HG02798 (cell line): ENCODE measurements at regions not wholly inside any gene's neighbourhood (a gene's known extent, or its start where the extent isn't known, plus 50 kb on each side); places are given as distances from the start of the nearest gene placed in this dataset.
"Not testable (repeated sequence)": the region's sequence is repeated elsewhere in the genome, so short reads cannot be mapped to it uniquely, and the experiment has no call there.

Source experiments
- ATAC-seq: cut with Tn5 transposase; IDR thresholded peaks from one replicate; pipeline ENCODE4 v1.9.1; 2021; ENCODE audit warnings: mild to moderate bottlenecking; ENCODE audit not compliant: unreplicated experiment, poor library complexity

- ATAC-seq: no peak
Measured at GRCh38 chr7:123327661-123328060, 127.9 kb upstream of the SLC13A1 start.

- ATAC-seq: no peak
Measured at GRCh38 chr7:123324283-123324682, 124.5 kb upstream of the SLC13A1 start.

- ATAC-seq: no peak
Measured at GRCh38 chr7:123323689-123324088, 123.9 kb upstream of the SLC13A1 start.

GRCh38 chr7:123321578-123321977 lies 121.8 kb upstream of the SLC13A1 start:
- ATAC-seq: not testable (repeated sequence)

DNA sequence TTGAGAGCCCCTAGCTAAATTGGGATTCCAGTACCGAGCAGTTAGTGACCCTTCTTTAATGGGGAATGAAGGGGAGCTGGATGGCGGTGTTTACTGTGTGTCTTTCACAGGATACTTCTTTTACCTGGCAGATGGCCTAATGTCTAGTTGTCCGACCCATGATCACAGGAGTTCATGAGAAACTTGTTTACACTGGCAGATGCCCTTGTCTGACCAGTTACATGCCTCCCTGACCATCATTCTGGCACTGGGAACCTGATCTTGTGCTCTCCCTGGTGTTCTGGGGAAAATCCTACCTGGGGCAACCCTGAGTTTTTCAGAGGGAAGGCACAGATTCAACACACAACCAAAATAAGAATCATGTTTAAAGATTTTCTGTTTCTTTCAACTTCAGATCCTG lies 120.1 kb upstream of the SLC13A1 start:
- ATAC-seq: no peak

- no peak for ATAC-seq
Measured at GRCh38 chr7:123314886-123315285, 115.1 kb upstream of the SLC13A1 start.

GRCh38 chr7:123308254-123308951 lies 108.6 kb upstream of the SLC13A1 start:
- no peak for ATAC-seq

DNA sequence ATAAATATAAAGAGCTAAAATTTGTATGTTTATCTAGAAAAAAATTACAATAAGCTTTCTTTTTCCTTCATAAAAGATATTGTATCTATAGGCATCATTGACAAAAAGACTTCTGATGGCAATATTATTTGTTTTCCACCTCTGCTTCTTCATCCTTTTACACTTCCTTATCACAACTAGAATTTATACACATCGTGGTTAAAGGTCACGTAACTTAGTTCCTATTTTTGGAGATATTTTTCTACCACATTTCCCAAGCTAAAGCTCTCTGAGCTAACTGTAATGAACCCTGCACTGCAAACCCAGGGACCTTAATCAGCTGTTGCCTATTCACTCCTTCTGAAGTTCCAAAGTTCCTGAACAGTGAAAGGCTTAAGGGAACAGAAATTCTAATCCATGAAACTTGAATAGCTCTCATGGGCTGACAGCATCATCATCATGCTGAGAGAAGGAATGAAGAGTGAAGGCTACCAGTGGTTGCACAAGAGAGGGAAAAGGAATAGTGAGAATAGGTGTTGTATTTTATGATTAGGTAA lies 106.1 kb upstream of the SLC13A1 start:
- no peak for ATAC-seq

DNA sequence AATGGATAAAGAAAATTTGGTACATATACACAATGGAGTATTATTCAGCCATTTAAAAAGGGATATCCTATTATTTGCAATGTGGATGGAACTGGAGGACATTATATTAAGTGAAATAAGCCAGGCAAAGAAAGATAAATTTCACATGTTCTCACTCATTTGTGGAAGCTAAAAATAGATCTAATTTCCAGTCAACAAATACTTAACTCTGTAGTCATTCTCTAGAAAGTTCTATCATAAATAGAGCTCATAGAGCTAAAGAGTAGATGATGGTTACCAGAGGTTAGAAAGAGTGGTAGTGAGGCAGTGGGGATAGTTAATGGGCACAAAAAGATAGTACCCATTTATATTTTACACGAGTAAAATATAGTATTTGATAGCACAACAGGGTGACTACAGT lies 104.2 kb upstream of the SLC13A1 start:
- no peak for ATAC-seq

- no peak for ATAC-seq
Measured at GRCh38 chr7:123296965-123297364, 97.2 kb upstream of the SLC13A1 start.

DNA sequence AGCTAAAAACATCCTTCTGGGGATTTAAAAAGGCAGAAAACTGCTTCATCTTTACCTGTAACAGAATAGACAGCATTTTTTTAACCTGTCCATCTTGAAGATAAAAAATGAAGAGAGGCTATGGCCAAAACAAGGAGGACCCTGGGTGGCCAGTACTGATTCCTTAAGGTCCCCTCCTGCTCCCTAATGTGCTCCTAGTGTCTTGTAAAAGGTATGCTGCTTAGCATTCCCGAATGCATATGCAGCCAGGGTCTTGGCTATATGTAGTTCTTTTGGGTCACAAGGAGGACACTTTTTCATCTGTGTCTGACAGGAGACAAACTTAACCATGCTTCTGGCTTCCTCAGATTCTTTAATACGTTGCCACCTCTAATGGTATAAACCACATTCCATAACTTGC lies 93.9 kb upstream of the SLC13A1 start:
- ATAC-seq: no peak

GRCh38 chr7:123292227-123292626 lies 92.5 kb upstream of the SLC13A1 start:
- no peak for ATAC-seq

DNA sequence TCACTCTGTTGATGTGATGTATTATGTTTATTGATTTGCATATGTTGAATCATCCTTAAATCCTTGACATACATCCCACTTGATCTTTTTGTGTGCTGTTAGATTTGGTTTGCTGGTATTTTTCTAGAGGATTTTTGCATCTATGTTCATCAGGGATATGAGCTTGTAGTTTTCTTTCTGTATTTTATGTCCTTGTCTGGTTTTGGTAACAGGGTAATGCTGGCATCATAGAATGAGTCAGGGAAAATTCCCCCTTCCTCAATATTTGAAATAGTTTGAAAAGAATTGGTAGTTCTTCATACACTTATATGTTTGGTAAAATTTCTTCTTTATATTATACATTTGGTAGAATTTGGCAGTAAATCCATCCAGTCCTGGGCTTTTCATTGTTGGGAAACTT lies 89.4 kb upstream of the SLC13A1 start:
- no peak for ATAC-seq

DNA sequence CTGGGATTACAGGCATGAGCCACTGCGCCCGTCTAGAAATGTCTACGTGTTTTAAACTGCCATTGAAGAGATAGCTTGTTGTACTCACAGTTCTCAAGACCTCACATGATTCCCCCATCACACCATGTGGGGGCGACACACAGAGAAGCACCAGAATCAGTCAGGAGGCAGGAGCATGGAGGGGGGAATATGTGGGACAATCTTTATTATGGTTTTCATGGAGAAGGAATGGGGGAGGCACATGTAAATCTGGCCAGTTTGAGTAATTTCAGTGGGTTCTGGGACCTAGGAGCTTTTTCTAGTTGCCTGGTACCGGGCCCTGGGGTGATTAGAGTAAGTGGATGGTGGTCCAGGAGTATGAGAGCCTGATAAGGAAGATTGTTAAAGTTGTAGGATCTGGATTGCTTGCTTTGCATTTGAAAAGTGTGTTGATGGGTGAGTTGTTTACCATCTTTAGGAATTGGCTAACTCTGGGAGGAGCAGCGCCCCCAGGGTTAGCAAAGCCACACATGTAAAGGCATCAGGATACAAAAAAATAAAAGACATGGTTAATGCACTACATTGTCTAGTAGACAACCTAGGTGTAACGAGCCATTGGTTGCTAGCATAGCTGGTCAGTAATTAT lies 85.4 kb upstream of the SLC13A1 start:
- ATAC-seq: no peak

DNA sequence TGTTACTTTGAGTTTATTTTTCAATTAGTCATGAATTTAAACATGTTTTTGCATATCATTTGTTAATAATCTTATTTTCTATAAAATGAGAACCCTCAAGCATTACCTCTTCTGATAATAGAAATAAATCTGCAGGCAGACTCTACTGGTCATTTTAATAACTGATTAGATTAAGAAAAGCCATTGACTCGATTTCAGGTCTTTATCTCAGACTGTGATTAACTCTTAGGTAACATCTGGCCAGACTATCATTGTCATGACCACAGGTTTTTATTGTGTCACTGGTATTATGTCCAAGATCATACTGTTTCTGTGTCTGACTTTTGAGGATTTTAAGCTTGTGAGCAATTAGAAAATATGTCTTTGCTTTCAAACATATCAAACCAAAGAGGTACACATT lies 83.6 kb upstream of the SLC13A1 start:
- no peak for ATAC-seq

- no peak for ATAC-seq
Measured at GRCh38 chr7:123282181-123282580, 82.4 kb upstream of the SLC13A1 start.

GRCh38 chr7:123279949-123280348 lies 80.2 kb upstream of the SLC13A1 start:
- ATAC-seq: no peak

DNA sequence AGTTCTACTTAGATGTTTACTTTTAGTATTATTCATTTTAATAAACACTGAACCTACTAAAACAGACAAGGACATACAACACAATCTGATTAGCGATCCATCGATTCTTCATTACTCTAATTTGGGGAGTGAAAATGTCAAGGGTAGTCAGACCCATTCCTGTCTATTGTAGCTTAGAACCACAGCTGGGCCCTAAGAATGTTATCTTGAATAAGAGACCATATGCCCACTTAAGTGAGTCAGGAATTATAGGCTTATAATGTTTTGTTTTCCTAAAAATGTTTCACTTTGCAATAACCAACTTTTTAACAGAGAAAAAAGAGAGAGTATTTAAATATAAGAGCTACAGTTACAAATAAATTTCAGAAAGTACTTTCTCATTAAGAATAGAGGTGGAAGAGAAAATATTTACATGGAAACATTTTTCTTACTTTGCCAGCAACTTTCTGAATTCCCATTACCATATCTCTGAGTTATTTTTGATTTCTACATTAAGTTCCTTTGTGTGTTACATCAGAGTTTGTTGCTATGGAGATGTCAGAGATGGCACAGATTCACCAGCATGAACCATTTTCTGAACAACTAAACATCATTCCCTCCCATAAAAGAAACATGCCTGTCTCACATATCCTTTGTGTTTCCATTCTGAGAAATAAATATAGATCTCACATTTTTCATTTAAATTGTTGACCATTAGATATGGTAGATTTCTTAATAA lies 75.4 kb upstream of the SLC13A1 start:
- no peak for ATAC-seq

DNA sequence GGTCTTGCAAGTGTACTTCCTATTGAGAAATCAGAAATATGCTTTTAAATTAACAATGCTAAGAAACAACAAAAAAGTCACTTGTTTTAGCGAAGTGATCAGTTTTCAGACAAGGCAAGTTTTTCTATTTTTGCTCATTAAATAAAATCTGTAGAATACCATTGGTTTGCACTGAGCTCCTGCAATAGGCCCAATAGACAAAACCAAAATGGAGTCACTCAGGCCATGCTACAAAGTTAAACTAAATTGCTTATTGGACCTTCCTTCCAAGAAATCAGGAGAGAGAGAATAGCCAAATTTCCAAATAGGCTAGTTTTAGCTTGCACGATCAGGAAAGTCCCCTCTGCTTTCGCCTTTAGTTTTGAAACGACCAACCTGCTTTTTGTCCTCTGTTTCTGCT lies 73.4 kb upstream of the SLC13A1 start:
- ATAC-seq: no peak

DNA sequence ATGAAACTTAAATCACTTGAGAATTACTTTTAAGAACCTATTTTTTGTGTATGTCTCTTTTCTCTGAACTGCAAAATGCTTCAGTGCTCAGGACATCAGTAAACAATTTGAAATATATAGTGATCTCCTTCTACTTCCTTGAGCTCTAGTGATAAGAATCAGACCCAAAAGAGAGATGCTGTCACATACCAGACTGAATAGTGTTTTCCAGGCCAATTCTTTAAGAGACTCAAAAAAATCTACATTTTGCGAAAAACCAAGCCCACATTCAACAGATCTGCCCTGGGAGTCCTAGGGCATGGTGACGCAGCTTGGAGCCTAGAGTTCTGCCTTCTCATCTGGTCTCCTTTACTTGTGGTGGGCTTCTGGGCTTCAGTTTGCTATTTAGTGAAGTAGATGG lies 72.1 kb upstream of the SLC13A1 start:
- ATAC-seq: no peak

- no peak for ATAC-seq
Measured at GRCh38 chr7:123271231-123271630, 71.5 kb upstream of the SLC13A1 start.
